Activated CD4-positive, alpha-beta T cell treated with anti-CD3 and anti-CD28 coated beads, Interleukin-2, amount 50 U/mL, for 48 hours (primary cell): ENCODE measurements at regions not wholly inside any gene's neighbourhood (a gene's known extent, or its start where the extent isn't known, plus 50 kb on each side); places are given as distances from the start of the nearest gene placed in this dataset.
"Not testable (repeated sequence)": the region's sequence is repeated elsewhere in the genome, so short reads cannot be mapped to it uniquely, and the experiment has no call there.

ENCODE experiments used
- DNase-seq, 2 experiments: peaks; one replicate each; pipeline ENCODE4 v3.0.0-alpha.2; 2020

DNA sequence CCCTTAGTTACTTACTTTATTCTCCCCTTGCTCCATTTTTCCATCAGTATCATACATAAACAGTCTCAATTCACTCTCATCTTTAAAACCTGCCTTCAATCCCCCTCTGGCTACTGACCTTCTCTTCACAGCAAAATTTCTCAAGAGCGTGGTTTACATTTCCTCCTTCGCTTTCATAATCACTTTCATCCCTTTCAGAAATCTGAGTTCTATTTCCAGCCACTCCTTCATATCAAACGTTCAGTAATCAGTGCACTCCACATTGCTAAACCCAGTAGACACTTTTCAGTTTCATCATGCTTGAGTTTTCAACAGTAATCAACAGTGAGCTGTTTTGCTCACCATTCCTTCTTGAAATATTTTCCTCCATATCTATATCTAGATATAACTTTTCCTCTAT is 176.7 kb upstream of the HSF2 start:
- DNase-seq = no peak

DNA sequence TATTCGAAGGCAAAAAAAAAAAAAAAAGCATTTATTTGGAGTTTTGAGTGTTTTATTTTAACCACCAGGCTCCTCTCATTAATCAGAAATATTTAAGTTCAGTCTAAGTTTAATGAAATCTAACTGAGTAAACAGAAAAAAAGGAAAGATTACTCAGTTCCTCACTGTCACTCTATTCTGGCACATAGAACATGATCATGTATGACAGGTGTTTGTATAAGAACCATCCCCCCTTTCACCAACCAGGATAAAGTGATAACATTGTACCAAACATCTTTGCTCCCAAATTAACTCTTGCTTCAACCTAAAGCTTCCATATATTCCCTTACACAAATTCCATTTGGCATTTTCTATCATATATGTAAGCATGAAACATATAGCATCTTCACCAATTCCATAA is 176.2 kb upstream of the HSF2 start:
- DNase-seq = no peak

DNA sequence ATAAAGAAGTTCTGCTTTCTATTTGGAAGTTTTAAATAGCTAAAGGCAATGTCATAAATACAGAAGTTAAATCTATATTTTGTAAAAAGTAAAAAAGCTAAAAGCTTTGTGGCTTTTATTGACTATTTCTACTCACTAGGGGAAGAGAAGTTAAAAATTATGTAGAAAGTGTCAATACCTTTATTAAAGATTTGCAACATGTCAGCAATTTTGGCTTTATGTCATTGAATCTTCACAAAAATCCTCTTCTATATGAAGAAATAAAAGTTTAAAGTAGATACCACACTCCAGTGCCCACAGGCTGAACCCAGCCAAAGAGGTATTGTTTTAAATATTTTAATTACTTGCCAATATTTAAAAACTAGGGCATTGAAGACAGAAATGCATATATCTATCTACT is 160.6 kb upstream of the HSF2 start:
- DNase-seq = no peak

DNA sequence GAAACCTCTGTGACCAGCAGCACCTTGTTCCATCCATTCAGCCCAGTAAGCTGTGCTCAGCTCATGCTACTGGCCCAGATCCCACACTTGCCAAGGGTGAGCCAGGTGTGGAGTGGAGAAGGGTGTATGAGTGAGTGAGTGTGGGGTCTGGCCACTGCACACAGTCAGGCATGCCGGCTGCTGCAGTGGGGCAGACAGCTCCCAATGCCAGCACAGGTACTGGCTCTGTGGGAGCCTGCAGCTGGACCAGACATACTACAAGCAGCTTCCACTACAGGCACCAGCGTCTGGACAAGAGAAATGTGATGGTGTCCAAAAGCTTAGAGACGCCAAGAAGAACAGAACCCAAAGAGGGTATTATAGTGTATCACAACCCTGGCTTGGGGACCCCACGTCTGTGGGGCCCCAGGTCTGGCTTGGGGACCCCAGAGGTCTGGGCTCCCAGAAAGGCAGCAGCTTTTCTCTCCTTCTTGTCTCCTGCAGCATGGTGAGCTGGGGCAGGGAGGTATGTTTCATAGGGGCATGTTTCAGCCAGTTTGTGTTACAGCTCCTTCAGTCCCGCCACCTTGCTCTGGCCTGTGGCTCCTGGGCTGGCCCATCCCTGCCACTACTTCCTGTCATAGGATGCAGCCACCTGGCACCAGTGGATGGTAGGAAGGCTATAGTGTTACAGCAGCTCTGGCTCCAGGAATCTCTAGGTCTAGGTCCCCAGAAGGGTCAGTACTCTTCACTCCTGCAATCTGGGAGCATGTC is 152.4 kb upstream of the HSF2 start:
- DNase-seq = no peak

DNA sequence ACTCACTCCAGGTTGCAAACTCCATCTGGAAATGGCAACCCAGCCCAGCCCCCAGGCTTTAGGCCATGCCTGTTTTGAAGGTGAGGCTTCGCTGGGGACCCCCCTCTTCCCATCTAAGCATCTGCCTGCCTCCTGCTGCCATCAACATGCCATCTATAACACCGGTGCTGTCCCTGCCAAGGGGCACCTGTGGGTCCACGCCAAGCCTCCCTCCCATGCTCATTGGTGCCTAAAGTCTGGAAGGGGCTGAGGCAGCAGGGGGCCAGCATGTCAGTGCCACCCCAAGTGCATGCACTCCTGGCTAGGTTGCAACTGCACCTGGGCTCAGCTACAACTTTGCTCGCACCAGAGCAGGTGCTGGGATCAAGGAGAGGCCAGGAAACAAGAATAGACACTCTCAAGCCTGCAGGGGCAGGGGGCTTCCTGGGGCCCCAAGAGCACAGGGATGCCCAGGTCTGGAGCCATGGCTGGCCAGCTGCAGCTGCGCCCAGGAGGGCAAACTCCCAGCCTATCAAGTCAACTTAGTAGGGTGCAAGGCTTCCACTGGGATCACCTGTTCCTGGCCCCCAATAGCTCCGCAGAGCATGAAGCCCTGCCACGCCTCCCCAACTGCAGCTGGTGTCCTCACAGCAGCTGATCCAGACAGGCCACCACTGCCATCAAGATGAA is 151.3 kb upstream of the HSF2 start:
- DNase-seq = no peak

DNA sequence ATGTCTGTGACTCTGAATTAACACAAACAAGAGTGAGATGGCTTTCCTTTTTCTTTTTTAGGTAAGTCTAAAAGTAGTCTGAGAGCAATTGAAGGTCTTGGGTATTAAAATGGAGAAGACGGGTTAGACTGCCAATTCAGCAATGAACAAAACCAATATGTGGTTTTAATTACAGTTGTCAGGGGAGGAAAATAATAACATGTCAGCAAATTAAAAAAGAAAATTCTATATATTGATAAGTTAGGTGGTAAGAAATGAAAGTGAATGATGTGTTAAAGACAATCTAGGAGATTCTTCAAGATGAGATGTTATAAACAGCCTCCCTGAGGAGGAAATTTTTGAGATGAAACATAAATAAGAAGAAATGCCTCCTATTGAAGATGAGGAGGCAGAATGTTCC is 150.6 kb upstream of the HSF2 start:
- DNase-seq = no peak

DNA sequence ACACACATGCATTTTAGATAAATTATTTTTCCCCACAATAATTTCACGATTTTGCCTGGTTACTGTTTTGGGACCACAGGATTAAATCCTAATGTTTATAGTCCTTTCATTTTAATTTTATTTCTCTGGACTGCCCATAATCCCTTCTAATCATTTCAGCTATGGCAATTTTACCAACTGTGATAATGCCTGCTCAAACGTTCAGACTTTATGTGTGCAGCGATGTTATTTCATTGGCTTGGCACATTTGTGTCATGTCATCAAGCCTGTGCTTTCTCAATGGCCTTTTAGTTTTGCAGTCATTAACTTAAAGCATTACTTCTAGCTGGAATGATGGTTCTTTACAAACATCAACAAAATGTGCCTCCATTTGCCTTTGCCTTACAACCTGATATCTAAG is 140.6 kb upstream of the HSF2 start:
- no peak for DNase-seq

DNA sequence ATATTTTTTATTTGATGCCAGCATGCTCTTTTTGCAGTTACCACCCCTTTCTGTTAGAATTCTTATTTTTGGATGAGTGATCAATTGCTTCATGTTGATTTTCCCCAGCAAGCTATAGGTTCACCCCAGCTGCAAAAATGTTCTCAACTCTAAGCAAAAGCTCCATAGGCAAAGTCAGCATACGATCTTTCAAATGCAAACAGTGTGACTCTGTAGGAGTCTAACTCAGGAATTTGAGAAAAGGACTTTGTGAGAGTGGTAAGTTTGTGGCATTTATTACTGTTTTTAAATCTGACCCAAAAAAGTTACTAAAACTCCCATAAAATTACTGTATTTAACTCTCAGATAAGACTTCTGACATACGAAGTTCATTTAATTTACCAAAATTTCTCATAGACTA is 134.9 kb upstream of the HSF2 start:
- no peak for DNase-seq

DNA sequence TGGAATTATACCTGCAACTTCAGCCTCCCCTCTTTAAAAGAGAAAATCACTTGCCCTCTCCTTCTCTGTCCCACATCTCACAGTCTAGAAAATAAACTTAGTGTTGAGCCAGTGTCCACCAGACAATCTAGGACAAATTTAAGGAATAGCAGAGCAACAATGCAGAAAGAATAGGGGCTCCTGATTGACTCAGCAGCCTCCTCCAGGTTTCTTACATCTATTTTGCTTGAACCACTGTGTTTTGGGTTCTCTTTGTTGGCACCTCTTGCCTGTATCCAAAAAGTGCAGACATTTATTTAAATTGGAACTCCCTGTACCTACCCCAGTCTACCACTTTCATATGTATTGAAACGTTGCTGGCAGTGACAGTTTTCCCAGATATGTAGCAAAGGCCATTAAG is 133.7 kb upstream of the HSF2 start:
- no peak for DNase-seq

DNA sequence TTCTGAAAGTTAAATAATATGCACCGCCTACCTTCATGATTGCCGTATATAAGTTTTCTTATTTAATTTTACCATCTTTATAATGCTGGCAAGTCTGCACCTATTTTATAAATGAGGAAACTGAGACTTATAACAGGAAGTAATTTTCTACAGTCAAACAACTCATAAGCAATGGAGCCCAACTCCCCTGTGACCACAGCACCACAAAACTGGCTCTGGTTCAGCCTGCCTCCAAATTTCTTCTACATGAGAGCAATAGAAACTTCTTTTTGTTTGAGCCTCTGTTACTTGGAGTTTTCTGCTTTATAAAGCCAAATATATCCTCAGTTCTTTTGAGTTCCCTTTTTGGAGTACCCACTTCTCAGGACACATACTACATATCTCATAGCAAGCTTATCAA is 131.1 kb upstream of the HSF2 start:
- no peak for DNase-seq

DNA sequence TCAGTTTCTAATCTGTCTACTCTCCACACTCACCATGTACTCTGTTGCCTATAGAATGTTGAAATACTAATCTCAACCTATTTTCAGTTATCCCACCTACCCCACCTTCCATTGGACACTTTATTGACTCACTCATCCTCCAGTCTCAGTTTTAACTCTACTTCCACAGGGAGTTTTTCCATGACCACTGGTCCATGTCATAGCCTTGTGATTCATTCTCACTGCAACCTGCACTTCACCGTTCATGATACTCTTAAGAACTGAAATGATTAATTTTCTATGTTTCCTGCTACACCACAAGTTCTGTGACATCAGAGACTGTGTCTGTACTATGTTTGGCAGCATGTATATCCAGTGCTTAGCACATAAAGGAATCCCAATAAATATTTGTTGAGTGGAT is 122.8 kb upstream of the HSF2 start:
- no peak for DNase-seq

DNA sequence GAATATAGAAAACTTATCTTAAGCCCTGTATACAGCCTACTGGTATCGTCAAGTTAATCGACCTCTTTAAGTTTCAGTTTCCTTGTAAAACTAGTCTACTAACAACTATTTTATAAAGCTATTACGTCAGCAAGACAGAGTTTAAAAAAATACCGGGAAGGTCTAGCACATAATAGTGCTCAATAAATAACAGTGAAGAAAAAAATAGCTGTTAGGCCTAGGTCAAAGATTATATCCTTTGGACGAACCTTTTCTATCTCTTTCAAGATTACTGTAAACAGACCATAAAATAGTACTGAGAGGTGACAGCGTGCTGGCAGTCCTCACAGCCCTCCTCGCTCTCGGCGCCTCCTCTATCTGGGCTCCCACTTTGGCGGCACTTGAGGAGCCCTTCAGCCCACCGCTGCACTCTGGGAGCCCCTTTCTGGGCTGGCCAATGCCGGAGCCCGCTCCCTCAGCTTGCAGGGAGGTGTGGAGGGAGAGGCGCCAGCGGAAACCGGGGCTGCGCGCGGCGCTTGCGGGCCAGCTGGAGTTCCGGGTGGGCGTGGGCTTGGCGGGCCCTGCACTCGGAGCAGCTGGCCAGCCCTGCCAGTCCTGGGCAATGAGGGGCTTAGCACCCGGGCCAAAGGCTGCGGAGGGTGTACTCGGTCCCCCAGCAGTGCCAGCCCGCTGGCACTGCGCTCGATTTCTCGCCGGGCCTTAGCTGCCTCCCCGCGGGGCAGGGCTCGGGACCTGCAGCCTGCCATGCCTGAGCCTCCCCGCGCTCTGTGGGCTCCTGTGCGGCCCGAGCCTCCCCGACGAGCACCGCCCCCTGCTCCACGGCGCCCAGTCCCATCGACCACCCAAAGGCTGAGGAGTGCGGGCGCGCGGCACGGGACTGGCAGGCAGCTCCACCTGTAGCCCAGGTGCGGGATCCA is 119.1 kb upstream of the HSF2 start:
- DNase-seq = not testable (repeated sequence)

DNA sequence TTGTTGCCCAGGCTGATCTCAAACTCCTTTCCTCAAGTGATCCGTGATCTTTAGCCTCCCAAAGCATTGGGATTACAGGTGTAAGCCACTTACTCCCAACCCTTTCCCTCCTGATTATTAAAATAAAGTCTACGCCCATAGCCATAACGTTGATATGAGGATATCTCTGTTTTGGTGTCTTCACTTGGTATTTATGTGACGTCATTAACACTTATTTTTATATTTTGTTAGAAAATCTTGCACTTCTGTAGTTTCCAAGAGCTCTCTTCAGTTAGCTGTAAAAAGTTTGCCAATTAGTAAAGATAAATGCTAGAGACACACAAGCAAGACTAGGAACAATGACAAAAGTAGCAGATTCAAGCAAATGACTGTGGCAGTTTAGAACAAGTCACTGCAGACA is 115.6 kb upstream of the HSF2 start:
- no peak for DNase-seq

DNA sequence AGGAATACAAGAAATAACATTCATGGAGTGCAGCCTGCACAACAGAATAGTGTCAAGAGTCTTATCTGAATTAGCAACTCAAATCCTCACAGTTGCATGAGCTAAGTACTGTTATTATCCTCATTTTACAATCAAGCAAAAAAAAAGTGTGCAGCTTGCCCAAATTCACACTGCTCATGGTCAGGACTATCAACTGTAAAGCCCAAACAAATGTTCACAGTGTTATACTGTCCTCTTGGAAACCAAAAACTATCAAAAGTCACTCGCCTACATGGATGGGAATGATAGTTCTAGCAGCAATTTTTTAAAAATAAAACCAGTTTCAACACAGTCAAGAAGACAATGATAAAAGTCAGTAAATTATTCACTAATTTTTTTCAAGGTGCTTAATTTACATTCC is 114.6 kb upstream of the HSF2 start:
- DNase-seq = no peak

DNA sequence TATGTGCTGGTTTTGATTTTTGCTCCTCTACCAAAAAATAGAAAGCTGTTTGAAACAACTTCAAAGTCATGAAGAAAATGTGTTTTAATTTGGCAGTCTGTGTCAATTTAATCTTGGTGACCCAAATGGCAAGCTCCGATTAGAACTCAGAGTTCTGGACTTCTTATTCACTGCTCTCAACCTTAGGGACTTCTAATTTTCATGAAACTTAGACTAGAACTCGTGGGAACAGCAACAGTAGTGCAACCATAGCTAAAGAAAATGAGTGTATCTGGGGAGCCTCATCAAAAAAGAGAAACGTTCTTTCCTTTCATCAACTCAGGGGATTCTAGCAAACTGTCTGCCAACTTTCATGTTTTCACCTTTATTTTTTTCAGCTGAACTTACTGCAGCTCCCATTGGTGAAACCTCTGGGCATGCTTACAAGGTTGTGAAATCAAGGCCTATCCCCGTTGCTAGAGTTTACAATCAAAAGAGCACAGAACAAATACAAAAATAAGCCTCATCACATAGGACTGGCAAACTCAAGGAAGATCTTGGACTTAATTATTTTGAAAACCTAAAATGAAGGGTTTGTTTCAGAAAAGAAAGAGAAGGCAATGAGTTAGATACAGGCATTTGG is 114.0 kb upstream of the HSF2 start:
- no peak for DNase-seq

DNA sequence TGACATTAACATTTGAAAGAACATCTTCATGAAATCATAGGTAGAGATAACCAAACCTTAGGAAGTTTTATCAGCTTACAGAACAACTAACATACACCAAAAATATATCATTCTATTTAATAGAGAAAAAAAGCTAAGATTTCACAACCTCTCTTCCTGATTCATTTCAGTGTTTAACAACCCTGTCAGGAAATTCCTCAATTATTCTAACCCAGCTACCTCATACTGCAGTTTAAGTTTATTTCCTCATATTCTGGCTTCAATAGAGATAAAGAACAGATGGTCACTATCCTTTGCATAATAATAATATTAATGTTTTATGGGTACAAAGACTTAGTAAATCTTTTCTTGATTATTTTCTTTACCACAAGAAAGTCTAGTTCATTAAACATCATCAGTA is 112.9 kb upstream of the HSF2 start:
- no peak for DNase-seq

DNA sequence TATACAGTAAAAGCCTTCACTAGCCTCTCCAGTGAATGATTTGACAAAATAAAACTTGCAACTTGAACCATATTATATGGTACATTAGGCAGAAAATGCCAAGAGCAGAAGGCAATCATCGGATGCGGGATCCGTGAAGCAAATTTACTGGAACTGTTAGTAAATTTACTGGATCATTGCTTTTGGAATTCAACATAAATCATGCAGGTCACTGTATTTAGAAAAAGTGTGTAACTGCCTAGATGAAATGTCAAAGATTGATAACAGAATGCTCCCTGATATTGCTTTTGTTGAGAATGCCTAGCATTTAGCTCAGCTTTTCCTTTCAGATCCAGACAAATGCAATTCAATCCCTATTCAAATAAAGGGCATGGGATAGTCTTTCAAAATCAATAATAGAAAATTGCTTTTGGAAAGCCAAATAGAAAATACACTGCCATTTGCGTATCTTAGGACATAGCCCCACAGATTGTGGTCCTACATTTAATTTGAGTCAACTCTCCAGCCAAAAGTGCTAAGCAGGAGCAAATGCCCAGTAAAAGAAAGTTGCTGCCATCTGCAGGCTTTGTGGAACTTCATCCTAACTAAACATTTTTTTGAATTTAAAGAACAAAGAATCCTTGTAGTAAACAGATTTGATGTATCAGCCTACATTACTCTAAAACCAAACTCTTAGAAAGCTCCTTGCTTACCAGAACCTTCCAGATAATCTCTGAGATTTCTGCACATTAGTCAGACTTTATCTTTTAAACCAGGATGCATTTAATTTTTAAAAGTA is 109.5 kb upstream of the HSF2 start:
- no peak for DNase-seq

DNA sequence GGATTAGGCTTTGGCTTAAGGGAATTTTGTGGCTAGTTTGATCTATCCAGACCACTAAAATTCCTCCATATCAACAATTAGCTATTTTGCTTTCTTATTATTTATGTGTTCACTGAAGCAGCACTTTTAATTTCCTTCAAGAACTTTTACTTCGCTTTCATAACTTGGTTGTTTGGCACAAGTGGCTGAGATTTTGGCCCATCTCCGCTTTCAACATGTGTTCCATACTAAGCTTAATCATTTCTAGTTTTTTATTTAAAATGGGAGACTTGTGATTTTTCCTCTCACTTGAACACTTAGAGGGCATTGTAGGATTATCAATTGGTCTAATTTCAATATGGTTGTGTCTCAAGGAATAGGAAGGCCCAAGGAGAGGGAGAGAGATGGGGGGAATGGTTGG is 102.4 kb upstream of the HSF2 start:
- no peak for DNase-seq

DNA sequence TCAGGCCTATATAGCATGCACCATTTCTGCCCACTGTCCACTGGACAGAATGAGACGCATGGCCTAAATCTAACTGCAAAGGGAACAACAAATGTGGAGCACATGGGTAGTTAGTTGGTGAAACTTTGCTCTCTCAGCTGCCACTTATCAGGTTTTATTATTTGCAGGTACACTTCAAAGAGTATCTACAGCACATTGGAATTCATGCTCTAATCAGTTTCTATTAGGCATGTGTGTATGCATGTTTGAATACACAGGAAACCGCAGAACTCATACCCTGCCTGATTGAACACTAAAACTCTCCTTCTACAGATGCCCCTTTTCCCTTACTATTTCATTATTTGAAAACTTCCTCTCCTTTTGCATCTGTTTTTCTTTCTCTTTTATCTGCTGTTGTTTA is 97.4 kb upstream of the HSF2 start:
- DNase-seq = no peak

DNA sequence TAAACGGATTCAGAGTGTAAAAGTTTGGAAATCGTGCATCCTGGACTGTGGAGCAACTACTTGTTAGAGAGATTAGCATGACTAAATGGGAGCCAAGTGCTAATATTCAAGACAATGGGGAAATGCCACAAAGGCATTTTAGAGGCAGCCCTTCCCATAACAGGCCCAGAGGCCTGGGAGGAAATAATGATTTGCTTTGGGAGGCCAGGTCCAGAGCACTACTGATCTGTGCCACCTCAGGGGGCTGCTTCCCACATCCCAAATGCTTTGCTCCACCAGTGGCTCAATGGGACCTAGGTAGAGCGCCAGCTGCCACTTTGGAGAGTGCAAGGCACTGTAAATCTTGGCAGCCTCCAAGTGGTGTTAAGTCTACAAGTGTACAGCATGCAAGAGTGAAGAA is 91.9 kb upstream of the HSF2 start:
- DNase-seq = no peak

DNA sequence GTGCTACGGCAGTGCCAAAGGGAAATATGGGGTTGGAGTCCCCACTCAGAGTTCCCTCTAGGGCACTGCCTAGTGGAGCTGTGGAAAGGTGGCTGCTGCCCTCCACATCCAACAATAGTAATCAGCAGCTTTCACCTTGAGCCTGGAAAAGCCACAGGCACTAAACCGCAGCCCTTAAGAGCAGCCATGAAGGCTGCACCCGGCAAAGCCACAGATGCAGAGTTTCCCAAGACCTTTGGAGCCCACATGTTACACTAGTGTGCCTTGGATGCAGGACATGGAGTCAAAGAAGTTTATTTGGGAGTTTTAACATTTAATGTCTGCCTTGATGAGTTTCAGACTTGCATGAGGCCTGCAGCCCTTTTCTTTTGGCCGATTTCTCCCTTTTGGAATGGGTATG is 91.4 kb upstream of the HSF2 start:
- no peak for DNase-seq

DNA sequence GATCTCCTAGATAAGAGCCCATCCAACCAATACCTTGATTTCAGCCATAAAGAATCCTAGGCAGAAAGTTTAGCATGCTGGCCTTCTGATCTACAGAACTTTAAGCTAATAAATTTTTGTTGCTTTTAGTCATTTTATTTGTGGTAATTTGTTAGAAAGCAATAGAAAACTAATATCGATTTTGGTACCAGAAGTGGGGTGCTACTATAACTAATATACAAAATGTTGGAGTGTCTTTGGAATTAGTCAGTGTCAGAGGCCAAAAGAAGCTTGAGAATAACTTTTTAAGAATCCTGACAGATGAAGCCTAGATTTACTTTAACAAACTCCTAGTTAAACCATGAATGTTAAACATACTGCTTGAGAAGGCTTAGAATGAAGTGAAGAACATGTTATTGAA is 83.6 kb upstream of the HSF2 start:
- no peak for DNase-seq

DNA sequence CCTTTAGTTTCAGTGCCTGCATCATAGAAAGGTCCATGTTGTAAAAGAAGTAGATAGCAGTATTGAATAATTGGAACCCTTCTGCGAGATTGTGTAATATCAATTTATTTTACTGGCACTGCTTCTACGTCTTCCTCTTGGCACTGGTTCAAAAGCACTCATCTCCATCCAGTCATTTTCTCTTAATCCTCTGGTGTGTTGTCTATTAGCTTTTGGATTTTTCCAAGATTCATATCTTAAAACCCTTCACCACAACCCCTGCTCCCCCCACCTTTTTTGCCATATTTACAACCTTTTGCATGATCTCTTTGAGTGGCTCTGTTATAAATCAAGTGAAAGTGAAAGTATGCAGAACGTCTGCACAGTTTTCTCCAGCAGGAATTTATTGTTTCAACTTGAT is 76.6 kb upstream of the HSF2 start:
- no peak for DNase-seq
